ENCODE measurements at regions not wholly inside any gene's neighbourhood (a gene's known extent, or its start where the extent isn't known, plus 50 kb on each side); places are given as distances from the start of the nearest gene placed in this dataset.

DNA sequence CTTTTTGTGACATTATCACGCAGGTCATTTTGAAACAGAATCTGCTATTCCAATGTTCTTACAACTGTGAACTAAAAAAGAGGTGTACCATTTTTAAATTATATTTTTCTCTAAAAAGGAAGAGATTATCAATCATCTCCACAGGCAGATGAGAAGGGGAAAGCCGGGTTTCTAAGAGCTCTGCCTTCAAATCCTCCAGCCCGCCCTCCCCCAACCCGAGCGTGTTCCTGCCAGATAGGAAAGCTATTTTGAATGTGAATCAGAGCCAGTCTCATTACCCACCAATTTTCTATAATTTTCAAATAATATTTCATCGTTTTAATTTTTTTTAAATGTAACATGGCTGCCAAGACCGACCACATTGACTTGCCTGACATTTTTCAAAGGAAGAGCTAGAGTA is 65.9 kb downstream of the KCNF1 start:
- TF ChIP-seq, protein P1, sequence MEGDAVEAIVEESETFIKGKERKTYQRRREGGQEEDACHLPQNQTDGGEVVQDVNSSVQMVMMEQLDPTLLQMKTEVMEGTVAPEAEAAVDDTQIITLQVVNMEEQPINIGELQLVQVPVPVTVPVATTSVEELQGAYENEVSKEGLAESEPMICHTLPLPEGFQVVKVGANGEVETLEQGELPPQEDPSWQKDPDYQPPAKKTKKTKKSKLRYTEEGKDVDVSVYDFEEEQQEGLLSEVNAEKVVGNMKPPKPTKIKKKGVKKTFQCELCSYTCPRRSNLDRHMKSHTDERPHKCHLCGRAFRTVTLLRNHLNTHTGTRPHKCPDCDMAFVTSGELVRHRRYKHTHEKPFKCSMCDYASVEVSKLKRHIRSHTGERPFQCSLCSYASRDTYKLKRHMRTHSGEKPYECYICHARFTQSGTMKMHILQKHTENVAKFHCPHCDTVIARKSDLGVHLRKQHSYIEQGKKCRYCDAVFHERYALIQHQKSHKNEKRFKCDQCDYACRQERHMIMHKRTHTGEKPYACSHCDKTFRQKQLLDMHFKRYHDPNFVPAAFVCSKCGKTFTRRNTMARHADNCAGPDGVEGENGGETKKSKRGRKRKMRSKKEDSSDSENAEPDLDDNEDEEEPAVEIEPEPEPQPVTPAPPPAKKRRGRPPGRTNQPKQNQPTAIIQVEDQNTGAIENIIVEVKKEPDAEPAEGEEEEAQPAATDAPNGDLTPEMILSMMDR (IDR thresholded peaks at IDR 0.05) = no peak
- no peak for TF ChIP-seq POLR2A (IDR thresholded peaks at IDR 0.05)
